GM19043 (cell line): ENCODE measurements at regions not wholly inside any gene's neighbourhood (a gene's known extent, or its start where the extent isn't known, plus 50 kb on each side); places are given as distances from the start of the nearest gene placed in this dataset.
"Not testable (repeated sequence)": the region's sequence is repeated elsewhere in the genome, so short reads cannot be mapped to it uniquely, and the experiment has no call there.

ENCODE experiments used
- ATAC-seq: cut with Tn5 transposase; IDR thresholded peaks from one replicate; pipeline ENCODE4 v1.9.1; 2021; ENCODE audit warnings: low read depth; ENCODE audit not compliant: unreplicated experiment

- ATAC-seq, result not testable (repeated sequence)
Observed at GRCh38 chr6:105686793-105687192, 283.9 kb upstream of the PREP start.

- ATAC-seq, result no peak
Observed at GRCh38 chr6:105681061-105681460, 278.2 kb upstream of the PREP start.

- ATAC-seq, result no peak
Observed at GRCh38 chr6:105680131-105680530, 277.2 kb upstream of the PREP start.

- ATAC-seq, result no peak
Observed at GRCh38 chr6:105678516-105678915, 275.6 kb upstream of the PREP start.

- no peak for ATAC-seq
Observed at GRCh38 chr6:105677671-105678475, 275.0 kb upstream of the PREP start.

- ATAC-seq, result no peak
Observed at GRCh38 chr6:105676857-105677256, 274.0 kb upstream of the PREP start.

- no peak for ATAC-seq
Observed at GRCh38 chr6:105675715-105676397, 273.0 kb upstream of the PREP start.

GRCh38 chr6:105672856-105673538, 270.1 kb upstream of the PREP start:
- ATAC-seq, result not testable (repeated sequence)

GRCh38 chr6:105669232-105669631, 266.4 kb upstream of the PREP start:
- no peak for ATAC-seq

- ATAC-seq, result no peak
Observed at GRCh38 chr6:105667056-105667455, 264.2 kb upstream of the PREP start.

- no peak for ATAC-seq
Observed at GRCh38 chr6:105664931-105665330, 262.0 kb upstream of the PREP start.

- ATAC-seq, result no peak
Observed at GRCh38 chr6:105651969-105652368, 249.1 kb upstream of the PREP start.

- no peak for ATAC-seq
Observed at GRCh38 chr6:105650347-105650746, 247.5 kb upstream of the PREP start.

GRCh38 chr6:105649192-105649591, 246.3 kb upstream of the PREP start:
- no peak for ATAC-seq

- ATAC-seq, result no peak
Observed at GRCh38 chr6:105648276-105648675, 245.4 kb upstream of the PREP start.

- ATAC-seq, result peak; percentile 85
Observed at GRCh38 chr6:105646391-105646867, 243.5 kb upstream of the PREP start.

GRCh38 chr6:105645958-105646357, 243.1 kb upstream of the PREP start:
- ATAC-seq, result no peak

- no peak for ATAC-seq
Observed at GRCh38 chr6:105645156-105645555, 242.3 kb upstream of the PREP start.

GRCh38 chr6:105644691-105645090, 241.8 kb upstream of the PREP start:
- ATAC-seq, result no peak

- ATAC-seq, result no peak
Observed at GRCh38 chr6:105644073-105644489, 241.2 kb upstream of the PREP start.

- ATAC-seq, result no peak
Observed at GRCh38 chr6:105642708-105643107, 239.8 kb upstream of the PREP start.
